H9 (cell line): ENCODE measurements at regions not wholly inside any gene's neighbourhood (a gene's known extent, or its start where the extent isn't known, plus 50 kb on each side); places are given as distances from the start of the nearest gene placed in this dataset.

ENCODE experiments used
- DNase-seq: peaks from one replicate; pipeline ENCODE4 v3.0.0-alpha.2; 2017
- H2AFZ ChIP-seq: one replicate; pipeline ENCODE4 v1.6.1; 2013; ENCODE audit warnings: mild to moderate bottlenecking, low read length, control low read depth, moderate library complexity
- H2AK5ac ChIP-seq: 2 replicates; pipeline ENCODE4 v1.6.1; 2013; ENCODE audit warnings: low read length, control low read depth, mixed read lengths; ENCODE audit not compliant: insufficient read length
- H2BK120ac ChIP-seq: one replicate; pipeline ENCODE4 v1.6.1; 2013; ENCODE audit warnings: low read depth, mild to moderate bottlenecking, low read length, control low read depth, inconsistent platforms; ENCODE audit not compliant: poor library complexity, severe bottlenecking
- H2BK12ac ChIP-seq: 2 replicates; pipeline ENCODE4 v1.6.1; 2013; ENCODE audit warnings: low read length, control low read depth, mixed read lengths, low read depth; ENCODE audit not compliant: insufficient read length
- H2BK15ac ChIP-seq: 2 replicates; pipeline ENCODE4 v1.6.1; 2013; ENCODE audit warnings: low read depth, low read length, control low read depth
- H2BK20ac ChIP-seq: one replicate; pipeline ENCODE4 v1.6.1; 2013; ENCODE audit warnings: low read depth, mild to moderate bottlenecking, low read length, control low read depth, inconsistent platforms; ENCODE audit not compliant: poor library complexity, severe bottlenecking
- H2BK5ac ChIP-seq: 2 replicates; pipeline ENCODE4 v1.6.1; 2013; ENCODE audit warnings: low read length, control low read depth, mixed read lengths; ENCODE audit not compliant: insufficient read length
- H3K14ac ChIP-seq: 2 replicates; pipeline ENCODE4 v1.6.1; 2013; ENCODE audit warnings: low read length, control low read depth; ENCODE audit not compliant: insufficient read depth
- H3K18ac ChIP-seq: 2 replicates; pipeline ENCODE4 v1.6.1; 2013; ENCODE audit warnings: low read depth, mild to moderate bottlenecking, mixed read lengths, low read length, control low read depth; ENCODE audit not compliant: insufficient read length
- H3K23ac ChIP-seq: 2 replicates; pipeline ENCODE4 v1.6.1; 2013; ENCODE audit warnings: low read length, control low read depth, mixed read lengths, low read depth; ENCODE audit not compliant: insufficient read length
- H3K23me2 ChIP-seq: 2 replicates; pipeline ENCODE4 v1.6.1; 2013; ENCODE audit warnings: low read depth, mild to moderate bottlenecking, mixed read lengths, low read length, control low read depth; ENCODE audit not compliant: insufficient read length, poor library complexity, severe bottlenecking
- H3K27ac ChIP-seq: 2 replicates; pipeline ENCODE4 v1.5.1; 2013; ENCODE audit warnings: low read length, control low read depth, mixed read lengths, low read depth; ENCODE audit not compliant: insufficient read length
- H3K27me3 ChIP-seq: 2 replicates; pipeline ENCODE4 v1.6.1; 2013; ENCODE audit warnings: low read length, control low read depth, inconsistent platforms; ENCODE audit not compliant: insufficient read depth
- H3K4ac ChIP-seq: 2 replicates; pipeline ENCODE4 v1.6.1; 2013; ENCODE audit warnings: low read depth, mild to moderate bottlenecking, control low read depth, inconsistent platforms, low read length, moderate library complexity
- H3K4me1 ChIP-seq: 2 replicates; pipeline ENCODE4 v1.6.1; 2013; ENCODE audit warnings: low read length, control low read depth, inconsistent platforms; ENCODE audit not compliant: insufficient read depth
- H3K4me2 ChIP-seq: 2 replicates; pipeline ENCODE4 v1.6.1; 2013; ENCODE audit warnings: low read length, control low read depth, mixed read lengths; ENCODE audit not compliant: insufficient read length, insufficient read depth
- H3K56ac ChIP-seq: 2 replicates; pipeline ENCODE4 v1.6.1; 2013; ENCODE audit warnings: low read depth, mild to moderate bottlenecking, mixed read lengths, low read length, control low read depth; ENCODE audit not compliant: insufficient read length
- H3K79me1 ChIP-seq: 2 replicates; pipeline ENCODE4 v1.6.1; 2013; ENCODE audit warnings: low read depth, mild to moderate bottlenecking, moderate library complexity, low read length, control low read depth, inconsistent platforms; ENCODE audit not compliant: insufficient read depth, poor library complexity, severe bottlenecking
- H3K79me2 ChIP-seq: 2 replicates; pipeline ENCODE4 v1.6.1; 2013; ENCODE audit warnings: low read length, control low read depth, inconsistent platforms; ENCODE audit not compliant: insufficient read depth
- H3K9ac ChIP-seq: 2 replicates; pipeline ENCODE4 v1.6.1; 2013; ENCODE audit warnings: low read length, control low read depth, mixed read lengths; ENCODE audit not compliant: insufficient read length; ENCODE audit errors: extremely low read depth
- H3K9me3 ChIP-seq: one replicate; pipeline ENCODE4 v1.6.1; 2013; ENCODE audit warnings: low read depth, low read length, inconsistent platforms; ENCODE audit not compliant: control insufficient read depth
- H3T11ph ChIP-seq: one replicate; pipeline ENCODE4 v1.6.1; 2013; ENCODE audit warnings: mild to moderate bottlenecking, low read length, control low read depth, inconsistent platforms
- H4K20me1 ChIP-seq: one replicate; pipeline ENCODE4 v1.6.1; 2013; ENCODE audit not compliant: control insufficient read depth, insufficient read length, insufficient read depth
- H4K5ac ChIP-seq: 2 replicates; pipeline ENCODE4 v1.6.1; 2013; ENCODE audit warnings: low read depth, mild to moderate bottlenecking, mixed read lengths, low read length, control low read depth; ENCODE audit not compliant: insufficient read length
- H4K8ac ChIP-seq: replicated peaks from 2 replicates; pipeline ENCODE4 v1.6.1; 2013; ENCODE audit warnings: low read length, control low read depth, mixed read lengths, low read depth; ENCODE audit not compliant: insufficient read length
- H4K91ac ChIP-seq: 2 replicates; pipeline ENCODE4 v1.6.1; 2013; ENCODE audit warnings: low read depth, mild to moderate bottlenecking, moderate library complexity, mixed read lengths, low read length, control low read depth; ENCODE audit not compliant: insufficient read length
- H3K27ac Mint-ChIP-seq, 3 experiments: 2 replicates in 2 of 3; 3 replicates in 1 of 3; pipeline ENCODE4 v1.8.0; 2020 to 2021; ENCODE audit warnings: mixed read lengths in 3 of 3, mild to moderate bottlenecking in 1 of 3, moderate library complexity in 1 of 3
- H3K27me3 Mint-ChIP-seq: 2 replicates; pipeline ENCODE4 v1.8.0; 2021; ENCODE audit warnings: low read depth, mild to moderate bottlenecking, moderate library complexity, mixed read lengths
- H3K36me3 Mint-ChIP-seq, 3 experiments: 2 replicates in 2 of 3; 3 replicates in 1 of 3; pipeline ENCODE4 v1.8.0; 2020 to 2021; ENCODE audit warnings: low read depth in 3 of 3, mixed read lengths in 3 of 3; ENCODE audit not compliant: insufficient read depth in 1 of 3
- H3K4me1 Mint-ChIP-seq, 2 experiments: 2 replicates each; pipeline ENCODE4 v1.8.0; 2020; ENCODE audit warnings: mixed read lengths in 2 of 2
- H3K4me3 Mint-ChIP-seq, 2 experiments: 2 replicates in 1 of 2; 3 replicates in 1 of 2; pipeline ENCODE4 v1.8.0; 2020 to 2021; ENCODE audit warnings: mild to moderate bottlenecking in 2 of 2, mixed read lengths in 2 of 2, moderate library complexity in 1 of 2
- H3K9me3 Mint-ChIP-seq, 2 experiments: 2 replicates in 1 of 2; 3 replicates in 1 of 2; pipeline ENCODE4 v1.8.0; 2020; ENCODE audit warnings: mild to moderate bottlenecking in 2 of 2, mixed read lengths in 2 of 2, moderate library complexity in 1 of 2
- CTCF ChIP-seq: fragments of 200-600 bp; sonication (generic); conservative IDR thresholded peaks from 3 replicates; pipeline ENCODE4 v1.8.0; 2021; ENCODE audit warnings: antibody characterized with exemption, mild to moderate bottlenecking
- WGBS: extraction: QIAGEN DNeasy Blood & Tissue Kit; methylation state at CpG from one replicate; pipeline ENCODE4 v1.1.7; 2013; ENCODE audit warnings: missing lambda C conversion rate, low lambda C conversion rate, mixed read lengths; ENCODE audit not compliant: insufficient read length; ENCODE audit errors: extremely low coverage; 5-methylcytosine and 5-hydroxymethylcytosine counted together

- H3K18ac ChIP-seq = no peak overlapping the region
- H3K4me2 ChIP-seq = no peak overlapping the region
- no peak overlapping the region for H3K56ac ChIP-seq
- no peak overlapping the region for H3K14ac ChIP-seq
- H3K79me2 ChIP-seq = no peaks in the 10 kb centered on the region
- H3K27ac Mint-ChIP-seq = no peak overlapping the region
- no peak overlapping the region for H2AFZ ChIP-seq
- H3K79me1 ChIP-seq = no peaks in the 10 kb centered on the region
- no peaks in the 10 kb centered on the region for H4K20me1 ChIP-seq
- peaks cover 12 to 19% of the 10 kb centered on the region in 2 experiments for H3K4me1 Mint-ChIP-seq
- H2BK12ac ChIP-seq = no peak overlapping the region
- H3K23me2 ChIP-seq = no peaks in the 10 kb centered on the region
- H3K9ac ChIP-seq = no peak overlapping the region
- H3K23ac ChIP-seq = no peak overlapping the region
- no peak overlapping the region for H3K4me3 Mint-ChIP-seq
- H2BK5ac ChIP-seq = no peak overlapping the region
- H4K91ac ChIP-seq = no peak overlapping the region
- no peak for DNase-seq
- H3K4ac ChIP-seq = no peak overlapping the region
- H3K27ac ChIP-seq = no peak overlapping the region
- H2BK15ac ChIP-seq = no peak overlapping the region
- H4K5ac ChIP-seq = no peak overlapping the region
- H4K8ac ChIP-seq = no peak overlapping the region
- TF ChIP-seq CTCF = no peak
- no peak overlapping the region for H3T11ph ChIP-seq
- H3K36me3 Mint-ChIP-seq = no peaks in the 10 kb centered on the region
- H2BK120ac ChIP-seq = no peak overlapping the region
- no peak overlapping the region for H2AK5ac ChIP-seq
- no peaks in the 10 kb centered on the region for H3K27me3 ChIP-seq
- no peaks in the 10 kb centered on the region for H3K27me3 Mint-ChIP-seq
- H3K9me3 Mint-ChIP-seq = no peaks in the 10 kb centered on the region
- no peak overlapping the region for H2BK20ac ChIP-seq
- no peaks in the 10 kb centered on the region for H3K4me1 ChIP-seq
- no peaks in the 10 kb centered on the region for H3K9me3 ChIP-seq
- WGBS = no CpG with 5 or more reads among the region's 1 CpG
Observed at GRCh38 chr1:213387380-213388015, 336.5 kb downstream of the RPS6KC1 start.
